SK-N-SH (cell line): ENCODE measurements at regions not wholly inside any gene's neighbourhood (a gene's known extent, or its start where the extent isn't known, plus 50 kb on each side); places are given as distances from the start of the nearest gene placed in this dataset.

Experiments used
- CTCF ChIA-PET: fragments of 300-600, 350-600 bp; formaldehyde crosslinking; extraction: SDS; loops from one replicate; lab custom pipeline; 2021; lab: Yijun Ruan, JAX
- POLR2A ChIA-PET: fragments of 350-600 bp; sonication (Branson Sonifier 250); formaldehyde crosslinking; extraction: SDS; loops from one replicate; lab custom pipeline; 2020; ENCODE audit warnings: antibody characterized with exemption, inconsistent platforms; lab: Yijun Ruan, JAX
- DNase-seq: peaks from one replicate; pipeline ENCODE4 v3.0.0; 2012
- H2AFZ ChIP-seq: fragments of 200-600 bp; sonication (generic); 2 replicates; pipeline ENCODE4 v1.8.1; 2016; ENCODE audit warnings: antibody characterized with exemption, mild to moderate bottlenecking, low read depth
- H3F3A ChIP-seq: fragments of 200-600 bp; sonication (generic); replicated peaks from 2 replicates; pipeline ENCODE3; 2016; ENCODE audit warnings: antibody characterized with exemption, mild to moderate bottlenecking; ENCODE audit not compliant: insufficient read depth
- H3K27ac ChIP-seq, 2 experiments: fragments of 200-500 bp in 1 of 2; fragments of 200-600 bp in 1 of 2; sonication (Bioruptor generic) in 1 of 2; sonication (generic), shearing (Covaris generic) in 1 of 2; 2 replicates each; pipeline versions ENCODE4 v1.5.1 to v1.6.1; 2014 to 2016; ENCODE audit warnings: low read depth in 2 of 2, inconsistent platforms in 1 of 2, low read length in 1 of 2, mild to moderate bottlenecking in 1 of 2, mixed read lengths in 1 of 2
- H3K27me3 ChIP-seq: fragments of 200-600 bp; sonication (generic), shearing (Covaris generic); 2 replicates; pipeline ENCODE4 v1.6.1; 2016; ENCODE audit warnings: mixed run types; ENCODE audit not compliant: insufficient read depth
- H3K36me3 ChIP-seq, 2 experiments: fragments of 200-500 bp in 1 of 2; fragments of 200-600 bp in 1 of 2; sonication (Bioruptor generic) in 1 of 2; sonication (generic) in 1 of 2; replicated peaks in 1 of 2; 2 replicates each; pipeline versions ENCODE3 to v1.5.1; 2014 to 2016; ENCODE audit warnings: low read length in 1 of 2, mild to moderate bottlenecking in 1 of 2; ENCODE audit not compliant: insufficient read depth in 2 of 2, control insufficient read depth in 1 of 2
- H3K4me1 ChIP-seq, 2 experiments: fragments of 200-500 bp in 1 of 2; fragments of 200-600 bp in 1 of 2; sonication (Bioruptor generic) in 1 of 2; sonication (generic), shearing (Covaris generic) in 1 of 2; 2 replicates each; pipeline versions ENCODE4 v1.5.1 to v1.6.1; 2014 to 2016; ENCODE audit warnings: low read depth in 1 of 2, low read length in 1 of 2, mixed run types in 1 of 2; ENCODE audit not compliant: insufficient read depth in 2 of 2, control insufficient read depth in 1 of 2
- H3K4me2 ChIP-seq: fragments of 200-600 bp; sonication (generic), shearing (Covaris generic); 2 replicates; pipeline ENCODE4 v1.6.1; 2017; ENCODE audit warnings: mixed run types
- H3K4me3 ChIP-seq, 2 experiments: fragments of 200-500 bp in 1 of 2; fragments of 200-600 bp in 1 of 2; sonication (Bioruptor generic) in 1 of 2; sonication (generic), shearing (Covaris generic) in 1 of 2; 2 replicates each; pipeline versions ENCODE4 v1.5.1 to v1.8.1; 2014 to 2016; ENCODE audit warnings: low read depth in 2 of 2, inconsistent platforms in 1 of 2, low read length in 1 of 2, mild to moderate bottlenecking in 1 of 2, mixed read lengths in 1 of 2, moderate library complexity in 1 of 2
- H3K79me2 ChIP-seq: fragments of 200-600 bp; sonication (generic); 2 replicates; pipeline ENCODE4 v1.8.1; 2017; ENCODE audit warnings: mild to moderate bottlenecking; ENCODE audit not compliant: insufficient read depth
- H3K9ac ChIP-seq: fragments of 200-600 bp; sonication (generic); 2 replicates; pipeline ENCODE4 v1.6.1; 2017; ENCODE audit warnings: mixed run types
- H3K9me2 ChIP-seq: fragments of 200-600 bp; sonication (generic); 2 replicates; pipeline ENCODE4 v1.6.1; 2017; ENCODE audit warnings: mixed run types
- H3K9me3 ChIP-seq: fragments of 200-600 bp; sonication (generic); 2 replicates; pipeline ENCODE4 v1.6.1; 2017; ENCODE audit warnings: mixed run types, mild to moderate bottlenecking, moderate library complexity
- H4K20me1 ChIP-seq: fragments of 200-600 bp; sonication (generic); 2 replicates; pipeline ENCODE4 v1.6.1; 2017; ENCODE audit warnings: mild to moderate bottlenecking, mixed run types; ENCODE audit not compliant: insufficient read depth
- CTCF ChIP-seq: fragments of 200-600 bp; sonication (generic); IDR thresholded peaks from 2 replicates; pipeline ENCODE4 v1.6.1; 2017; ENCODE audit warnings: antibody characterized with exemption, mild to moderate bottlenecking, moderate library complexity
- ELF1 ChIP-seq: IDR thresholded peaks from 2 replicates; pipeline ENCODE4 v1.4.0; 2012
- FOSL2 ChIP-seq: IDR thresholded peaks from 2 replicates; pipeline ENCODE4 v1.4.0; 2012; ENCODE audit warnings: low read depth, mild to moderate bottlenecking, moderate library complexity, borderline replicate concordance
- FOXM1 ChIP-seq: IDR thresholded peaks from 2 replicates; pipeline ENCODE4 v1.4.0; 2012; ENCODE audit warnings: low read depth, mild to moderate bottlenecking
- GABPA ChIP-seq: IDR thresholded peaks from 2 replicates; pipeline ENCODE4 v1.4.0; 2012; ENCODE audit warnings: low read depth, mild to moderate bottlenecking
- MAX ChIP-seq: IDR thresholded peaks from 2 replicates; pipeline ENCODE4 v1.4.0; 2012; ENCODE audit warnings: low read depth
- SIN3A ChIP-seq: IDR thresholded peaks from 2 replicates; pipeline ENCODE4 v1.6.1; 2012; ENCODE audit warnings: low read depth, mild to moderate bottlenecking, low read length, moderate library complexity, borderline replicate concordance
- TEAD4 ChIP-seq: IDR thresholded peaks from 2 replicates; pipeline ENCODE4 v1.4.0; 2012; ENCODE audit warnings: mild to moderate bottlenecking, borderline replicate concordance; ENCODE audit not compliant: insufficient read depth
- YY1 ChIP-seq: IDR thresholded peaks from 2 replicates; pipeline ENCODE4 v1.4.0; 2012; ENCODE audit warnings: low read depth, mild to moderate bottlenecking
- ZBTB33 ChIP-seq: IDR thresholded peaks from 2 replicates; pipeline ENCODE4 v1.4.0; 2012; ENCODE audit warnings: low read depth, borderline replicate concordance
- WGBS: methylation state at CpG from one replicate; pipeline ENCODE4 v1.1.6; 2017; ENCODE audit warnings: low lambda C conversion rate; 5-methylcytosine and 5-hydroxymethylcytosine counted together
- TF ChIP-seq, protein P1 (sequence below): IDR thresholded peaks from 2 replicates; pipeline ENCODE4 v1.4.0; 2012; ENCODE audit warnings: low read depth, borderline replicate concordance

GRCh38 chr17:51371732-51372151 is 111.4 kb downstream of the UTP18 start (continued):
- TF ChIP-seq CTCF (peak; percentile 57), ZBTB33 (no peak), MAX (no peak), FOXM1 (no peak)

DNA sequence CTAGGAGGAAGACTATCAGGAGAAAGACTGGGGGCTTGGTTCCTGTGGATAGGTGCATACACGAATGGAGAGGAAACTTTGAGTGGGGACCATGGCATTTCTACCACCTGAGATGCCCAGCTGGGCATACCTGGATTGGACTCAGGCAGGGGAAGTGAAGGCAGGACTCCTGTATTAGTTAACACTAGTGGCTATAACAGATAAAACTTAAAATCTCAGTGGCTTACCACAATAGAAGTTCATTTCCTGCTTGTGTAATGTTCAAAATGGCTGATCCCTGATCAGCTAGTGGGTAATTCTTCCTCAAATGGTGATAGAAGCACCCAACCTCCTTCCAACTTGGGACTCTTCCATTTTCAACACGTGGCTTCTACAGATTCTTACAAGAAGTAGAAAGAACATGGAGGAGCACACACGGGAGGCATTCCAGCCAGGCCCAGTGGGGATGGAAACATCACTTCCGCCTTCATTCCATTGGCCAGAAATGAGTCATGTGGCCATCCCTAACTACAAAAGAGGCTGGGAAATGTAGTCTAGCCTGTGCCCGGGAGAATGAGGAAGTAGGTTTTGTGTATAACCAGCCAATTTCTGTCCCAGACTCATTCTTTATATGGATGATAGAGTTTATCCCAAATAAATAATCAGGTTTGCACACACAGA is 112.1 kb downstream of the UTP18 start:
- H4K20me1 ChIP-seq, result no peaks in the 10 kb centered on the region
- H3K9ac ChIP-seq, result no peak overlapping the region
- no peaks in the 10 kb centered on the region for H3K9me3 ChIP-seq
- no peaks in the 10 kb centered on the region for H3K36me3 ChIP-seq
- ChIA-PET CTCF (interaction anchor here (0.6 to 4.6 kb wide), 106 partner anchors 10 to 1764 kb away, joined by 3 to 88 read pairs (median 4); partner anchors contain the start of gene NME2), POLR2A (no interaction called here)
- H2AFZ ChIP-seq, result peak overlapping the region; percentile 88
- H3K27ac ChIP-seq, result no peak overlapping the region
- no peaks in the 10 kb centered on the region for H3K27me3 ChIP-seq
- TF ChIP-seq SIN3A, result no peak
- TF ChIP-seq GABPA, result no peak
- TF ChIP-seq TEAD4, result no peak
- TF ChIP-seq, protein P1, sequence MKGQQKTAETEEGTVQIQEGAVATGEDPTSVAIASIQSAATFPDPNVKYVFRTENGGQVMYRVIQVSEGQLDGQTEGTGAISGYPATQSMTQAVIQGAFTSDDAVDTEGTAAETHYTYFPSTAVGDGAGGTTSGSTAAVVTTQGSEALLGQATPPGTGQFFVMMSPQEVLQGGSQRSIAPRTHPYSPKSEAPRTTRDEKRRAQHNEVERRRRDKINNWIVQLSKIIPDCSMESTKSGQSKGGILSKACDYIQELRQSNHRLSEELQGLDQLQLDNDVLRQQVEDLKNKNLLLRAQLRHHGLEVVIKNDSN, result peak; percentile 87
- no peak for TF ChIP-seq FOSL2
- 0 out of 2 replicates have a peak, but pooled peaks have one; percentile 21 for TF ChIP-seq YY1
- peak; percentile 77 for TF ChIP-seq ELF1
- H3K4me3 ChIP-seq, result peak overlapping the region; percentile 10 to 14; a peak in 1 of 4 replicates
- no peaks in the 10 kb centered on the region for H3F3A ChIP-seq
- no peaks in the 10 kb centered on the region for H3K9me2 ChIP-seq
- no peak for DNase-seq
- peak overlapping the region; percentile 45; the same call in 1 of the 2 replicates for H3K4me2 ChIP-seq
- peaks cover 0 to 16% of the 10 kb centered on the region in 2 experiments; a peak in 1 of 4 replicates for H3K4me1 ChIP-seq
- WGBS, result 38% methylated on average over 5 of the region's 5 CpGs
- no peaks in the 10 kb centered on the region for H3K79me2 ChIP-seq
